ENCODE measurements at regions not wholly inside any gene's neighbourhood (a gene's known extent, or its start where the extent isn't known, plus 50 kb on each side); places are given as distances from the start of the nearest gene placed in this dataset.

DNA sequence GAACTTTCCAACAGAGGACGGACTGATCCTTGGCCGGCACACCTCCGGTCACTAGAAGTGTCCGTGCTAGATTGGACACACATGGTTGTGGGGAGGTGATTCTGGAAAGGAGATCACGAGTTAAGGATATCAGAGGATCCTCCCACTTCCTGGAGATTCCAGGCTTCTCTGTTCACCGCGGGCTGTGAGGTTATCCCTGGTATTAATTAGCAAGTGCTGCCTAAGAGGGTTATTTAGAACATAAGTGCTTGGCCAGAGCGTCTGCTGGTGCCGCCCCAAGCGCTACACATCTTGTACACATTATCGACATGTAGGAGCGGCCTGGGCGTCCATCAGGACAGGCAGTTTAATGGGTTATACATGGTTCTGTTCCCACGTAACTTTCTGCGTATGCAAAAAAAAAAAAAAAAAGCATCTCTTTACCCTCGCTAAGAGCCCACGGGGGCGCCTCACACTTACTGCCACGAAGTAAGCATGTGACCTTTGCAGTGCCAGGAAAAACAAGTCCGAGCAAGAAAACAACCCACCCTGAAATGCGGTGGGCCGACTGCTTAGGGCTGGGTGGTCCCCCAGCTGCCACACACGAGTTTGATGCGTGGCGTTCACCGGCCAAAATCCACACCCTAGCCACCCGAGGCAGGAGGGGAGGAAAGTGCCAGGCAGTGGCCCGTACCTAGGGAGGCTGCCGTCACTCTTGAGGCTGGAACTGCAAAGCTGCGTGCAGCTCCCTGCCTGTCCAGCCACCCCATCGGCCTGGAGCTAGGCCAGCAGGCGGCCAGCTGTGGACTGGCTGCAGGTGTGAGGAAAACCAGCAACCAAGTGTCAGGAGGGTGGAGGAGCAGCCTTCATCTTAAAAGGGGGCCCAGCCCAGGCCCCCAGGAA lies 78.0 kb downstream of the CPN2 start:
- TF ChIP-seq POLR2A (IDR thresholded peaks at IDR 0.05; ENCODE audit: low read depth, low read length) (no peak), TAF1 (IDR thresholded peaks at IDR 0.05; ENCODE audit: low read depth, low read length) (no peak), PAX5 (IDR thresholded peaks at IDR 0.05; ENCODE audit: insufficient read depth, low read length, severe bottlenecking) (no peak), POLR2AphosphoS5 (IDR thresholded peaks at IDR 0.05; ENCODE audit: low read depth, low read length) (no peak)

Data from GM12891 (cell line).